HL-60 (cell line): ENCODE measurements at regions not wholly inside any gene's neighbourhood (a gene's known extent, or its start where the extent isn't known, plus 50 kb on each side); places are given as distances from the start of the nearest gene placed in this dataset.

Experiments
- CTCF ChIP-seq: IDR thresholded peaks from one replicate; pipeline ENCODE4 v1.5.1; 2011; ENCODE audit warnings: low read length, control low read depth, inconsistent platforms; ENCODE audit not compliant: insufficient read depth
- GABPA ChIP-seq: IDR thresholded peaks from 2 replicates; pipeline ENCODE4 v1.6.1; 2012; ENCODE audit warnings: low read depth
- POLR2AphosphoS5 ChIP-seq: IDR thresholded peaks from 2 replicates; pipeline ENCODE4 v1.6.1; 2012; ENCODE audit warnings: low read depth
- TF ChIP-seq, protein P1 (sequence below): IDR thresholded peaks from 2 replicates; pipeline ENCODE4 v1.6.1; 2012; ENCODE audit warnings: low read depth; ENCODE audit not compliant: insufficient replicate concordance

- no peak for TF ChIP-seq POLR2AphosphoS5
- TF ChIP-seq CTCF = no peak
- TF ChIP-seq, protein P1, sequence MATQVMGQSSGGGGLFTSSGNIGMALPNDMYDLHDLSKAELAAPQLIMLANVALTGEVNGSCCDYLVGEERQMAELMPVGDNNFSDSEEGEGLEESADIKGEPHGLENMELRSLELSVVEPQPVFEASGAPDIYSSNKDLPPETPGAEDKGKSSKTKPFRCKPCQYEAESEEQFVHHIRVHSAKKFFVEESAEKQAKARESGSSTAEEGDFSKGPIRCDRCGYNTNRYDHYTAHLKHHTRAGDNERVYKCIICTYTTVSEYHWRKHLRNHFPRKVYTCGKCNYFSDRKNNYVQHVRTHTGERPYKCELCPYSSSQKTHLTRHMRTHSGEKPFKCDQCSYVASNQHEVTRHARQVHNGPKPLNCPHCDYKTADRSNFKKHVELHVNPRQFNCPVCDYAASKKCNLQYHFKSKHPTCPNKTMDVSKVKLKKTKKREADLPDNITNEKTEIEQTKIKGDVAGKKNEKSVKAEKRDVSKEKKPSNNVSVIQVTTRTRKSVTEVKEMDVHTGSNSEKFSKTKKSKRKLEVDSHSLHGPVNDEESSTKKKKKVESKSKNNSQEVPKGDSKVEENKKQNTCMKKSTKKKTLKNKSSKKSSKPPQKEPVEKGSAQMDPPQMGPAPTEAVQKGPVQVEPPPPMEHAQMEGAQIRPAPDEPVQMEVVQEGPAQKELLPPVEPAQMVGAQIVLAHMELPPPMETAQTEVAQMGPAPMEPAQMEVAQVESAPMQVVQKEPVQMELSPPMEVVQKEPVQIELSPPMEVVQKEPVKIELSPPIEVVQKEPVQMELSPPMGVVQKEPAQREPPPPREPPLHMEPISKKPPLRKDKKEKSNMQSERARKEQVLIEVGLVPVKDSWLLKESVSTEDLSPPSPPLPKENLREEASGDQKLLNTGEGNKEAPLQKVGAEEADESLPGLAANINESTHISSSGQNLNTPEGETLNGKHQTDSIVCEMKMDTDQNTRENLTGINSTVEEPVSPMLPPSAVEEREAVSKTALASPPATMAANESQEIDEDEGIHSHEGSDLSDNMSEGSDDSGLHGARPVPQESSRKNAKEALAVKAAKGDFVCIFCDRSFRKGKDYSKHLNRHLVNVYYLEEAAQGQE = no peak
- TF ChIP-seq GABPA = no peak
Measured at GRCh38 chr3:137079571-137079970, 121.8 kb downstream of the IL20RB start.
